Ascending aorta (tissue), 2 donors: ENCODE measurements at regions not wholly inside any gene's neighbourhood (a gene's known extent, or its start where the extent isn't known, plus 50 kb on each side); places are given as distances from the start of the nearest gene placed in this dataset.

Experiments used
- DNase-seq, 2 donors: peaks; one replicate each; pipeline ENCODE4 v3.0.0-alpha.2; 2019; ENCODE audit warnings: low spot score in 2 of 2
- H3K27ac ChIP-seq, 2 donors: fragments of 200-600 bp; sonication (generic); one replicate each; pipeline ENCODE4 v1.5.1; 2016 to 2017; ENCODE audit warnings: mild to moderate bottlenecking in 1 of 2
- H3K27me3 ChIP-seq: fragments of 200-600 bp; sonication (generic); one replicate; pipeline ENCODE4 v1.5.1; 2017
- H3K36me3 ChIP-seq, 2 donors: fragments of 200-600 bp; sonication (generic); one replicate each; pipeline ENCODE4 v1.5.1; 2016
- H3K4me1 ChIP-seq, 2 donors: fragments of 200-600 bp; sonication (generic); one replicate each; pipeline ENCODE4 v1.5.1; 2016 to 2017; ENCODE audit warnings: mild to moderate bottlenecking in 1 of 2
- H3K4me3 ChIP-seq, 2 donors: fragments of 200-600 bp; sonication (generic); one replicate each; pipeline ENCODE4 v1.5.1; 2016 to 2017; ENCODE audit warnings: mild to moderate bottlenecking in 1 of 2
- H3K9me3 ChIP-seq, 2 donors: fragments of 200-600 bp; sonication (generic); one replicate each; pipeline ENCODE4 v1.5.1; 2016
- intact Hi-C: fragments of 100-400 bp; cut with DNase I; formaldehyde crosslinking; loops from one replicate; pipeline ENCODE4 v1.15.1; 2023
- TF ChIP-seq, protein P1 (sequence below), 3 experiments: fragments of 200-600 bp in 2 of 3; fragments of 450-650 bp in 1 of 3; sonication (generic) in 2 of 3; IDR thresholded peaks; one replicate each; pipeline ENCODE4 v1.5.1; 2016 to 2019; ENCODE audit warnings: antibody characterized with exemption in 3 of 3, mild to moderate bottlenecking in 1 of 3, moderate library complexity in 1 of 3

DNA sequence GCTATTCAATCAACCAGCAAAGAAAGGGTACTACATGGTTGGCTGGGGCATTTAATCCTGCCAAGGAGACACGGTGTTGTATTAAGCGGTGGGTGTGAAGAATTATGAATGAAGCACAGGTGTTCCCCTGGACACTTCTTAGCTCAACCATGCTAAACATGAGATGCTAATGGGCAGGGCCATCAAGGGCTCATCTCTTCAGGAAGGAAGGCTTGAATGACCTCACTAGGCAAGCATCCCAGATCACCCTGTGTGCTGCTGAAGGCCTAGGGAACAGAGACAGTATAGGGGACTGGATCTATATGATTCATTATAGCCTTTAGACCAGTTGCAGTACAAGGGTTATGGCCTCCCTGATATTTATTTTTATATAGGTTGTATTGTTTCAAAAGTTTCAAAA lies 221.3 kb upstream of the SLCO3A1 start:
- no peak overlapping the region for H3K27ac ChIP-seq
- no peaks in the 10 kb centered on the region for H3K36me3 ChIP-seq
- H3K9me3 ChIP-seq: no peaks in the 10 kb centered on the region
- TF ChIP-seq, protein P1, sequence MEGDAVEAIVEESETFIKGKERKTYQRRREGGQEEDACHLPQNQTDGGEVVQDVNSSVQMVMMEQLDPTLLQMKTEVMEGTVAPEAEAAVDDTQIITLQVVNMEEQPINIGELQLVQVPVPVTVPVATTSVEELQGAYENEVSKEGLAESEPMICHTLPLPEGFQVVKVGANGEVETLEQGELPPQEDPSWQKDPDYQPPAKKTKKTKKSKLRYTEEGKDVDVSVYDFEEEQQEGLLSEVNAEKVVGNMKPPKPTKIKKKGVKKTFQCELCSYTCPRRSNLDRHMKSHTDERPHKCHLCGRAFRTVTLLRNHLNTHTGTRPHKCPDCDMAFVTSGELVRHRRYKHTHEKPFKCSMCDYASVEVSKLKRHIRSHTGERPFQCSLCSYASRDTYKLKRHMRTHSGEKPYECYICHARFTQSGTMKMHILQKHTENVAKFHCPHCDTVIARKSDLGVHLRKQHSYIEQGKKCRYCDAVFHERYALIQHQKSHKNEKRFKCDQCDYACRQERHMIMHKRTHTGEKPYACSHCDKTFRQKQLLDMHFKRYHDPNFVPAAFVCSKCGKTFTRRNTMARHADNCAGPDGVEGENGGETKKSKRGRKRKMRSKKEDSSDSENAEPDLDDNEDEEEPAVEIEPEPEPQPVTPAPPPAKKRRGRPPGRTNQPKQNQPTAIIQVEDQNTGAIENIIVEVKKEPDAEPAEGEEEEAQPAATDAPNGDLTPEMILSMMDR (IDR thresholded peaks at IDR 0.05): no peak
- H3K27me3 ChIP-seq: no peaks in the 10 kb centered on the region
- no peak overlapping the region for H3K4me3 ChIP-seq
- no peak for DNase-seq
- intact Hi-C loops: no loop called here
- H3K4me1 ChIP-seq: no peaks in the 10 kb centered on the region

DNA sequence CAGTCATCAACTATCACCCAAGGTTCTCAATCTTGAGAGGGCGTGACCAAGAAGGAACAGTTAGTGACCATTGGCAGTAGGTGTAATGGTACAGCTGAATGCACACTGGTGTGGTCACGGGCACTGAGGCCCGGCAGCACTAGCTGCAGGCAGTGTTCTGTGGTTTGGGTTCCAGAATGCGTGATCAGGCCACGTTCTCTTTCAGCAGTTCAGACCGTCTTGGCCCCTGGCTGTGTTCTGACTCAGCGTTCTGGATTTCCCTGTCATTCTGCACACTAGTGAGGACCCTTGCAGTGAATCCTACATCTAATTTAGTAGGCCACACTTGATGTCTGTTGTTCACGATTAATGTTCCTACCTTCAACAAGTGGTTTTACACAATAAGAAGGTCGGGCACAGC lies 220.5 kb upstream of the SLCO3A1 start:
- H3K27me3 ChIP-seq: no peaks in the 10 kb centered on the region
- DNase-seq: no peak
- no peak overlapping the region for H3K27ac ChIP-seq
- no peaks in the 10 kb centered on the region for H3K36me3 ChIP-seq
- no peak overlapping the region for H3K4me3 ChIP-seq
- intact Hi-C loops: no loop called here
- H3K9me3 ChIP-seq: no peaks in the 10 kb centered on the region
- TF ChIP-seq, protein P1 (IDR thresholded peaks at IDR 0.05): no peak
- H3K4me1 ChIP-seq: no peaks in the 10 kb centered on the region

DNA sequence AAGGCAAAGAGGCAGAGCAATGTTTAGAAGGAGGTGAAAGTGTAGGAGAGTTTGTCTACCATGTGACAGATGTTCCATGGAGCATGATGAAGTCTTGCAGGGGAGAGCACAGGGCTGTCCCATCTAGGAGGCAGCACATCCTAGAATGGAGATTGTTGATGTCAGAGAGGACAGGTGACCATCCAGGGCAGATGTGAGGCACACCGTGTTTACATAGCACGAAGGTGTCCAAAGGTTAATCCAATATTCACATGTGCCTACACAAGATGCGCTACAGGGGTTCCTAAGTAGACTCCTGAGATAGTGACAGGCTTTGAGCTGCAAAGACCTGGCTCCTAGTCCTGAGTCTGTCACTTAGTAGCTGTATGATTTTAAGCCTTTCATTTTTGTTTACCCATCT lies 219.3 kb upstream of the SLCO3A1 start:
- no peak overlapping the region for H3K4me3 ChIP-seq
- intact Hi-C loops: no loop called here
- TF ChIP-seq, protein P1 (IDR thresholded peaks at IDR 0.05): no peak

DNA sequence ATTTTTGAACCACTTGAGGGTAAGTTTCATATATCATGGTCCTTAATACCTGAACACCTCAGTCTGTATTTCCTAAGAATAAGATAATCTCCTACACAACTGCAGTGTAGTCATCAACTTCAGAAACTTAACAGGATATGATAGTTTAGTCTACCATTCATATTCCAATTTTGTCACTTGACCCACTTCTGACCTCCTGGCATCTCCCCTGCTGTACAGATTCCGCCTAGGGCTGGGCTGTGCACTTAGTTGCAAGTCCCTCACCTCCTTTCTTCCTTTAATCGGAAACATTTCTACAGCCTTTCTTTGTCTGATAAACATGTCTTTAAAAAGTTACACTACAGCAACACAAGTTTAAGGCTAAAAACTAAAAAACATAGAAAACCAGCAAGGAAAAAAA lies 218.4 kb upstream of the SLCO3A1 start:
- DNase-seq: no peak
- intact Hi-C loops: no loop called here

More for the DNA sequence above, 219.3 kb upstream of the SLCO3A1 start:
- Histone ChIP-seq H3K4me1 (no peaks in the 10 kb centered on the region), H3K36me3 (no peaks in the 10 kb centered on the region), H3K9me3 (no peaks in the 10 kb centered on the region), H3K27ac (no peak overlapping the region), H3K27me3 (no peaks in the 10 kb centered on the region)
- DNase-seq: no peak

DNA sequence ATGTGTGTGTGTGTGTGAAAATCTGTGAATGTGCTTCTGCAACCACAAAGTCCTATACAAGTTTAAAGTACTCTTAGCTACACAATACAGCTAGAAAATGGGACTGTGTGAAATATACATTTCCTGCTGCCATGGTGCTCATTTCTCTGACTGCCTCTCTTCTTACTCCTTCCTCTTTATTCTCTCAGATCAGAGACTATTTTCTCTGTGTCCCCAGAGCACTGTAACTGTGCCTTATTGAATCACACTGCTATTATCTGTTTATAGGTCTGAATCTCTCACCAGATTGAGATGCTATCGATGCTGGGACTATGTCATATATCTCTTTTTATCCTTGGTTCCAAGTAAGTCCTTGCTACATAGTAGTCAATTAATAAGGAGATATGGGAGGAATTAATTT lies 217.9 kb upstream of the SLCO3A1 start:
- Histone ChIP-seq H3K36me3 (no peaks in the 10 kb centered on the region), H3K27me3 (no peaks in the 10 kb centered on the region), H3K4me3 (no peak overlapping the region), H3K9me3 (peaks cover 0 to 6% of the 10 kb centered on the region in 2 donors), H3K4me1 (no peaks in the 10 kb centered on the region), H3K27ac (no peak overlapping the region)
- TF ChIP-seq, protein P1 (IDR thresholded peaks at IDR 0.05): no peak
- intact Hi-C loops: no loop called here
- no peak for DNase-seq

More for the DNA sequence above, 218.4 kb upstream of the SLCO3A1 start:
- Histone ChIP-seq H3K9me3 (peaks cover 0 to 2% of the 10 kb centered on the region in 2 donors), H3K36me3 (no peaks in the 10 kb centered on the region), H3K27ac (no peak overlapping the region), H3K27me3 (no peaks in the 10 kb centered on the region), H3K4me3 (no peak overlapping the region), H3K4me1 (no peaks in the 10 kb centered on the region)
- TF ChIP-seq, protein P1 (IDR thresholded peaks at IDR 0.05): no peak

DNA sequence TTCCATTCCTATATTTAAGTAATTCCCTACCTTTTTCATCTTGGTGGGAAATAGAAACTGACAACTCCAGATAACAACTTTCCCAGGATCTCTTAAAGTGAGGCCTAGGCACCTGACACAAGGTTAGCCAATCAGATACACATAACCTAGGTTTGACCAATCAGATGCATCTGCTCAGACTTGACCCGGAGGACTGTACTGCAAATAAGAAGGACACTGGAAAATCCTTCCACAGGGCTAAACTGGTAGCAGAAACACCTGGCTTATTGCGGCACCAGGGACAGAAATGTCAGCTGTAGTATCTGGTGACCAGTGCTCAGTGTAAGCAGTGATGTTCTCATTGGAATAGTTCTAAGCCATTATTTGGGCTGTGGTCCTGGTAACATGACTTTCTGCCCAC lies 204.5 kb upstream of the SLCO3A1 start:
- intact Hi-C loops: no loop called here

More for the DNA sequence above, 204.5 kb upstream of the SLCO3A1 start:
- Histone ChIP-seq H3K36me3 (no peaks in the 10 kb centered on the region), H3K9me3 (no peaks in the 10 kb centered on the region), H3K27me3 (no peaks in the 10 kb centered on the region), H3K4me3 (no peak overlapping the region), H3K27ac (no peak overlapping the region), H3K4me1 (no peaks in the 10 kb centered on the region)
- DNase-seq: no peak
- TF ChIP-seq, protein P1 (IDR thresholded peaks at IDR 0.05): no peak
